ENCODE measurements at regions not wholly inside any gene's neighbourhood (a gene's known extent, or its start where the extent isn't known, plus 50 kb on each side); places are given as distances from the start of the nearest gene placed in this dataset.

DNA sequence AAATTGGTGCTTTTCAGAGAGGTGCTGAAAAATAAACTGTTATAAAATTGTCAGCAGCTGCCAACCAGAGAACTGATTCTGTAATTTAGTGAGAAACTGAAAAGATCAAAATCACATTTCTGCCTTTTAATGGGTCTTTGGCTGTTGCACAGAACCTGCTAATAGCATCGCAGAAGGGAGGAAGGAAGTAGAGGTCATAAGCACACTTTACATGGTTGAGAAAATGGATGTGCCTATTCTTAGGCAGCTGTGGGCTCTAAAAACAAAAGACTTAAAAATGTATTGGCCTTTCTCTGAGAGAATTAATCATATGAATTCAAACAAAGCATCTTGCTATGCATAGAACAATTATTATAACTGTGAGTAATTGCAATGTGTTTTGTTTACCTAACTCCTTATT lies 1186.9 kb downstream of the DSC3 start:
- TF ChIP-seq, protein P1, sequence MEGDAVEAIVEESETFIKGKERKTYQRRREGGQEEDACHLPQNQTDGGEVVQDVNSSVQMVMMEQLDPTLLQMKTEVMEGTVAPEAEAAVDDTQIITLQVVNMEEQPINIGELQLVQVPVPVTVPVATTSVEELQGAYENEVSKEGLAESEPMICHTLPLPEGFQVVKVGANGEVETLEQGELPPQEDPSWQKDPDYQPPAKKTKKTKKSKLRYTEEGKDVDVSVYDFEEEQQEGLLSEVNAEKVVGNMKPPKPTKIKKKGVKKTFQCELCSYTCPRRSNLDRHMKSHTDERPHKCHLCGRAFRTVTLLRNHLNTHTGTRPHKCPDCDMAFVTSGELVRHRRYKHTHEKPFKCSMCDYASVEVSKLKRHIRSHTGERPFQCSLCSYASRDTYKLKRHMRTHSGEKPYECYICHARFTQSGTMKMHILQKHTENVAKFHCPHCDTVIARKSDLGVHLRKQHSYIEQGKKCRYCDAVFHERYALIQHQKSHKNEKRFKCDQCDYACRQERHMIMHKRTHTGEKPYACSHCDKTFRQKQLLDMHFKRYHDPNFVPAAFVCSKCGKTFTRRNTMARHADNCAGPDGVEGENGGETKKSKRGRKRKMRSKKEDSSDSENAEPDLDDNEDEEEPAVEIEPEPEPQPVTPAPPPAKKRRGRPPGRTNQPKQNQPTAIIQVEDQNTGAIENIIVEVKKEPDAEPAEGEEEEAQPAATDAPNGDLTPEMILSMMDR (IDR thresholded peaks at IDR 0.05), result no peak
- TF ChIP-seq POLR2A (IDR thresholded peaks at IDR 0.05), result no peak
